ENCODE measurements at regions not wholly inside any gene's neighbourhood (a gene's known extent, or its start where the extent isn't known, plus 50 kb on each side); places are given as distances from the start of the nearest gene placed in this dataset.

GRCh38 chr16:25487888-25488287 is 203.9 kb upstream of the HS3ST4 start:
- WGBS (ENCODE audit: low lambda C conversion rate): 0% methylated on average over 1 of the region's 1 CpG
- POLR2A ChIA-PET: no interaction called here
- H4K20me1 ChIP-seq (ENCODE audit: insufficient read depth): no peaks in the 10 kb centered on the region

GRCh38 chr16:25481636-25482035 is 210.1 kb upstream of the HS3ST4 start:
- Histone ChIP-seq H4K20me1 (ENCODE audit: insufficient read depth) (no peaks in the 10 kb centered on the region), H3K4me3 (ENCODE audit: low read depth in 2 of 2, low read length in 1 of 2) (no peak overlapping the region)
- TF ChIP-seq NFIC (IDR thresholded peaks at IDR 0.05; ENCODE audit: borderline replicate concordance): no peak
- TF ChIP-seq NRF1 (IDR thresholded peaks at IDR 0.05; ENCODE audit: low read depth, low read length): no peak
- no peak for TF ChIP-seq GABPA (IDR thresholded peaks at IDR 0.05; ENCODE audit: low read depth)
- no peak for TF ChIP-seq MXI1 (IDR thresholded peaks at IDR 0.05; ENCODE audit: low read depth, low read length)
- no peak for TF ChIP-seq GATA2 (CRISPR knock-in tag; IDR thresholded peaks at IDR 0.05)
- no peak for TF ChIP-seq CTCF (IDR thresholded peaks at IDR 0.05)
- no peak for TF ChIP-seq YY1 (IDR thresholded peaks at IDR 0.05; ENCODE audit: low read depth)
- no peak for TF ChIP-seq PBX3 (IDR thresholded peaks at IDR 0.05)
- TF ChIP-seq MEF2A (IDR thresholded peaks at IDR 0.05; ENCODE audit: borderline replicate concordance, low read depth): no peak
- TF ChIP-seq USF2 (IDR thresholded peaks at IDR 0.05; ENCODE audit: borderline replicate concordance, low read depth, low read length): no peak
- no peak for TF ChIP-seq FOXJ3 (CRISPR knock-in tag; IDR thresholded peaks at IDR 0.05)
- TF ChIP-seq FOSL2 (IDR thresholded peaks at IDR 0.05; ENCODE audit: borderline replicate concordance, low read depth): no peak
- TF ChIP-seq EP300 (IDR thresholded peaks at IDR 0.05; ENCODE audit: borderline replicate concordance in 1 of 2, low read depth in 1 of 2, low read length in 1 of 2): no peak

More at GRCh38 chr16:25487888-25488287, 203.9 kb upstream of the HS3ST4 start:
- Histone ChIP-seq H3K79me2 (ENCODE audit: insufficient read depth) (no peaks in the 10 kb centered on the region), H2AFZ (ENCODE audit: low read depth) (no peak overlapping the region), H3K27me3 (ENCODE audit: insufficient read depth) (no peaks in the 10 kb centered on the region), H3F3A (replicated peaks; ENCODE audit: insufficient read depth) (no peaks in the 10 kb centered on the region), H3K4me1 (ENCODE audit: control insufficient read depth in 1 of 2, insufficient read depth in 2 of 2, low read depth in 1 of 2, low read length in 1 of 2) (no peaks in the 10 kb centered on the region), H3K36me3 (replicated peaks in 1 of 2; ENCODE audit: control insufficient read depth in 1 of 2, insufficient read depth in 2 of 2, low read length in 1 of 2) (no peaks in the 10 kb centered on the region), H3K9ac (no peak overlapping the region), H3K4me2 (no peak overlapping the region), H3K4me3 (ENCODE audit: low read depth in 2 of 2, low read length in 1 of 2) (no peak overlapping the region), H3K9me3 (no peaks in the 10 kb centered on the region), H3K27ac (ENCODE audit: low read depth in 2 of 2, low read length in 1 of 2) (no peak overlapping the region), H3K9me2 (no peaks in the 10 kb centered on the region)
- TF ChIP-seq NRF1 (IDR thresholded peaks at IDR 0.05; ENCODE audit: low read depth, low read length) (no peak), EZH2phosphoT487 (IDR thresholded peaks at IDR 0.05; ENCODE audit: borderline replicate concordance, low read depth) (no peak), REST (IDR thresholded peaks at IDR 0.05; ENCODE audit: low read depth, low read length) (no peak)
- CTCF ChIA-PET: no interaction called here
- DNase-seq: no peak

More at GRCh38 chr16:25481636-25482035, 210.1 kb upstream of the HS3ST4 start:
- POLR2A ChIA-PET: no interaction called here
- no peak overlapping the region for H2AFZ ChIP-seq (ENCODE audit: low read depth)
- no peaks in the 10 kb centered on the region for H3K36me3 ChIP-seq (replicated peaks in 1 of 2; ENCODE audit: control insufficient read depth in 1 of 2, insufficient read depth in 2 of 2, low read length in 1 of 2)
- no peak for DNase-seq
- H3K4me1 ChIP-seq (ENCODE audit: control insufficient read depth in 1 of 2, insufficient read depth in 2 of 2, low read depth in 1 of 2, low read length in 1 of 2): no peaks in the 10 kb centered on the region
- H3K9me2 ChIP-seq: no peaks in the 10 kb centered on the region
- 0% methylated on average over 1 of the region's 1 CpG for WGBS (ENCODE audit: low lambda C conversion rate)
- H3K9ac ChIP-seq: no peak overlapping the region
- no peaks in the 10 kb centered on the region for H3K9me3 ChIP-seq
- no peak overlapping the region for H3K4me2 ChIP-seq
- H3F3A ChIP-seq (replicated peaks; ENCODE audit: insufficient read depth): no peaks in the 10 kb centered on the region
- H3K27ac ChIP-seq (ENCODE audit: low read depth in 2 of 2, low read length in 1 of 2): no peak overlapping the region
- no peaks in the 10 kb centered on the region for H3K79me2 ChIP-seq (ENCODE audit: insufficient read depth)
- H3K27me3 ChIP-seq (ENCODE audit: insufficient read depth): no peaks in the 10 kb centered on the region
- CTCF ChIA-PET: no interaction called here

Data from SK-N-SH (cell line).